H9 (cell line): ENCODE measurements at regions not wholly inside any gene's neighbourhood (a gene's known extent, or its start where the extent isn't known, plus 50 kb on each side); places are given as distances from the start of the nearest gene placed in this dataset.

ENCODE experiments used
- DNase-seq: peaks from one replicate; pipeline ENCODE4 v3.0.0-alpha.2; 2017
- H2AFZ ChIP-seq: one replicate; pipeline ENCODE4 v1.6.1; 2013; ENCODE audit warnings: mild to moderate bottlenecking, low read length, control low read depth, moderate library complexity
- H2AK5ac ChIP-seq: 2 replicates; pipeline ENCODE4 v1.6.1; 2013; ENCODE audit warnings: low read length, control low read depth, mixed read lengths; ENCODE audit not compliant: insufficient read length
- H2BK120ac ChIP-seq: one replicate; pipeline ENCODE4 v1.6.1; 2013; ENCODE audit warnings: low read depth, mild to moderate bottlenecking, low read length, control low read depth, inconsistent platforms; ENCODE audit not compliant: poor library complexity, severe bottlenecking
- H2BK12ac ChIP-seq: 2 replicates; pipeline ENCODE4 v1.6.1; 2013; ENCODE audit warnings: low read length, control low read depth, mixed read lengths, low read depth; ENCODE audit not compliant: insufficient read length
- H2BK15ac ChIP-seq: 2 replicates; pipeline ENCODE4 v1.6.1; 2013; ENCODE audit warnings: low read depth, low read length, control low read depth
- H2BK20ac ChIP-seq: one replicate; pipeline ENCODE4 v1.6.1; 2013; ENCODE audit warnings: low read depth, mild to moderate bottlenecking, low read length, control low read depth, inconsistent platforms; ENCODE audit not compliant: poor library complexity, severe bottlenecking
- H2BK5ac ChIP-seq: 2 replicates; pipeline ENCODE4 v1.6.1; 2013; ENCODE audit warnings: low read length, control low read depth, mixed read lengths; ENCODE audit not compliant: insufficient read length
- H3K14ac ChIP-seq: 2 replicates; pipeline ENCODE4 v1.6.1; 2013; ENCODE audit warnings: low read length, control low read depth; ENCODE audit not compliant: insufficient read depth
- H3K18ac ChIP-seq: 2 replicates; pipeline ENCODE4 v1.6.1; 2013; ENCODE audit warnings: low read depth, mild to moderate bottlenecking, mixed read lengths, low read length, control low read depth; ENCODE audit not compliant: insufficient read length
- H3K23ac ChIP-seq: 2 replicates; pipeline ENCODE4 v1.6.1; 2013; ENCODE audit warnings: low read length, control low read depth, mixed read lengths, low read depth; ENCODE audit not compliant: insufficient read length
- H3K23me2 ChIP-seq: 2 replicates; pipeline ENCODE4 v1.6.1; 2013; ENCODE audit warnings: low read depth, mild to moderate bottlenecking, mixed read lengths, low read length, control low read depth; ENCODE audit not compliant: insufficient read length, poor library complexity, severe bottlenecking
- H3K27ac ChIP-seq: 2 replicates; pipeline ENCODE4 v1.5.1; 2013; ENCODE audit warnings: low read length, control low read depth, mixed read lengths, low read depth; ENCODE audit not compliant: insufficient read length
- H3K27me3 ChIP-seq: 2 replicates; pipeline ENCODE4 v1.6.1; 2013; ENCODE audit warnings: low read length, control low read depth, inconsistent platforms; ENCODE audit not compliant: insufficient read depth
- H3K4ac ChIP-seq: 2 replicates; pipeline ENCODE4 v1.6.1; 2013; ENCODE audit warnings: low read depth, mild to moderate bottlenecking, control low read depth, inconsistent platforms, low read length, moderate library complexity
- H3K4me1 ChIP-seq: 2 replicates; pipeline ENCODE4 v1.6.1; 2013; ENCODE audit warnings: low read length, control low read depth, inconsistent platforms; ENCODE audit not compliant: insufficient read depth
- H3K4me2 ChIP-seq: 2 replicates; pipeline ENCODE4 v1.6.1; 2013; ENCODE audit warnings: low read length, control low read depth, mixed read lengths; ENCODE audit not compliant: insufficient read length, insufficient read depth
- H3K56ac ChIP-seq: 2 replicates; pipeline ENCODE4 v1.6.1; 2013; ENCODE audit warnings: low read depth, mild to moderate bottlenecking, mixed read lengths, low read length, control low read depth; ENCODE audit not compliant: insufficient read length
- H3K79me1 ChIP-seq: 2 replicates; pipeline ENCODE4 v1.6.1; 2013; ENCODE audit warnings: low read depth, mild to moderate bottlenecking, moderate library complexity, low read length, control low read depth, inconsistent platforms; ENCODE audit not compliant: insufficient read depth, poor library complexity, severe bottlenecking
- H3K79me2 ChIP-seq: 2 replicates; pipeline ENCODE4 v1.6.1; 2013; ENCODE audit warnings: low read length, control low read depth, inconsistent platforms; ENCODE audit not compliant: insufficient read depth
- H3K9ac ChIP-seq: 2 replicates; pipeline ENCODE4 v1.6.1; 2013; ENCODE audit warnings: low read length, control low read depth, mixed read lengths; ENCODE audit not compliant: insufficient read length; ENCODE audit errors: extremely low read depth
- H3K9me3 ChIP-seq: one replicate; pipeline ENCODE4 v1.6.1; 2013; ENCODE audit warnings: low read depth, low read length, inconsistent platforms; ENCODE audit not compliant: control insufficient read depth
- H3T11ph ChIP-seq: one replicate; pipeline ENCODE4 v1.6.1; 2013; ENCODE audit warnings: mild to moderate bottlenecking, low read length, control low read depth, inconsistent platforms
- H4K20me1 ChIP-seq: one replicate; pipeline ENCODE4 v1.6.1; 2013; ENCODE audit not compliant: control insufficient read depth, insufficient read length, insufficient read depth
- H4K5ac ChIP-seq: 2 replicates; pipeline ENCODE4 v1.6.1; 2013; ENCODE audit warnings: low read depth, mild to moderate bottlenecking, mixed read lengths, low read length, control low read depth; ENCODE audit not compliant: insufficient read length
- H4K8ac ChIP-seq: replicated peaks from 2 replicates; pipeline ENCODE4 v1.6.1; 2013; ENCODE audit warnings: low read length, control low read depth, mixed read lengths, low read depth; ENCODE audit not compliant: insufficient read length
- H4K91ac ChIP-seq: 2 replicates; pipeline ENCODE4 v1.6.1; 2013; ENCODE audit warnings: low read depth, mild to moderate bottlenecking, moderate library complexity, mixed read lengths, low read length, control low read depth; ENCODE audit not compliant: insufficient read length
- H3K27ac Mint-ChIP-seq, 3 experiments: 2 replicates in 2 of 3; 3 replicates in 1 of 3; pipeline ENCODE4 v1.8.0; 2020 to 2021; ENCODE audit warnings: mixed read lengths in 3 of 3, mild to moderate bottlenecking in 1 of 3, moderate library complexity in 1 of 3
- H3K27me3 Mint-ChIP-seq: 2 replicates; pipeline ENCODE4 v1.8.0; 2021; ENCODE audit warnings: low read depth, mild to moderate bottlenecking, moderate library complexity, mixed read lengths
- H3K36me3 Mint-ChIP-seq, 3 experiments: 2 replicates in 2 of 3; 3 replicates in 1 of 3; pipeline ENCODE4 v1.8.0; 2020 to 2021; ENCODE audit warnings: low read depth in 3 of 3, mixed read lengths in 3 of 3; ENCODE audit not compliant: insufficient read depth in 1 of 3
- H3K4me1 Mint-ChIP-seq, 2 experiments: 2 replicates each; pipeline ENCODE4 v1.8.0; 2020; ENCODE audit warnings: mixed read lengths in 2 of 2
- H3K4me3 Mint-ChIP-seq, 2 experiments: 2 replicates in 1 of 2; 3 replicates in 1 of 2; pipeline ENCODE4 v1.8.0; 2020 to 2021; ENCODE audit warnings: mild to moderate bottlenecking in 2 of 2, mixed read lengths in 2 of 2, moderate library complexity in 1 of 2
- H3K9me3 Mint-ChIP-seq, 2 experiments: 2 replicates in 1 of 2; 3 replicates in 1 of 2; pipeline ENCODE4 v1.8.0; 2020; ENCODE audit warnings: mild to moderate bottlenecking in 2 of 2, mixed read lengths in 2 of 2, moderate library complexity in 1 of 2
- WGBS: extraction: QIAGEN DNeasy Blood & Tissue Kit; methylation state at CpG from one replicate; pipeline ENCODE4 v1.1.7; 2013; ENCODE audit warnings: missing lambda C conversion rate, low lambda C conversion rate, mixed read lengths; ENCODE audit not compliant: insufficient read length; ENCODE audit errors: extremely low coverage; 5-methylcytosine and 5-hydroxymethylcytosine counted together
- TF ChIP-seq, protein P1 (sequence below): fragments of 200-600 bp; sonication (generic); conservative IDR thresholded peaks from 3 replicates; pipeline ENCODE4 v1.8.0; 2021; ENCODE audit warnings: antibody characterized with exemption, mild to moderate bottlenecking

DNA sequence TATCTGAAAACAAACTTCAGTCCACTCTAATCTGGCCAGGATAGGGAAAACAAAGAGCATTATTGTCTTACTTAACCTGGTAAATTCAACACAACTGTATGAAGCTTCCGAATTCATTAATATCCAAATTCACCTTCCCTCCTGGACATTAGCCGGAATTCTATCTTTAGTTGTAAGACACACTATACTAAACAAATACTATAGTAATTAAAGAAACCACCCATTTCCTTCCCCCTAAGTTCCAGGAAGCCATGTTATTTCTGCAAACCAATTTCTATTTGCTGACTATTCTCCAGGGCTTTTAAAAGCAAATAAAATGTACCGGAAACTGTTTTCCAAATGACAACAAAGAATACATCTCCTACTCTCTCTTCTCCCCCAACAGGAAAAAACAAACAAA is 122.7 kb upstream of the MDM1 start:
- no peak overlapping the region for H3K14ac ChIP-seq
- H3K4me1 ChIP-seq, result peaks cover 12% of the 10 kb centered on the region; the same call in 1 of the 2 replicates
- DNase-seq, result no peak
- no peak overlapping the region for H4K5ac ChIP-seq
- H2BK20ac ChIP-seq, result no peak overlapping the region
- H2BK15ac ChIP-seq, result no peak overlapping the region
- no peaks in the 10 kb centered on the region for H3K79me2 ChIP-seq
- no peaks in the 10 kb centered on the region for H3K79me1 ChIP-seq
- no peak overlapping the region for H3T11ph ChIP-seq
- H2BK120ac ChIP-seq, result no peak overlapping the region
- no peak overlapping the region for H3K4me2 ChIP-seq
- H2AFZ ChIP-seq, result no peak overlapping the region
- no peaks in the 10 kb centered on the region for H4K20me1 ChIP-seq
- no peak overlapping the region for H3K4ac ChIP-seq
- no peak overlapping the region for H3K18ac ChIP-seq
- TF ChIP-seq, protein P1, sequence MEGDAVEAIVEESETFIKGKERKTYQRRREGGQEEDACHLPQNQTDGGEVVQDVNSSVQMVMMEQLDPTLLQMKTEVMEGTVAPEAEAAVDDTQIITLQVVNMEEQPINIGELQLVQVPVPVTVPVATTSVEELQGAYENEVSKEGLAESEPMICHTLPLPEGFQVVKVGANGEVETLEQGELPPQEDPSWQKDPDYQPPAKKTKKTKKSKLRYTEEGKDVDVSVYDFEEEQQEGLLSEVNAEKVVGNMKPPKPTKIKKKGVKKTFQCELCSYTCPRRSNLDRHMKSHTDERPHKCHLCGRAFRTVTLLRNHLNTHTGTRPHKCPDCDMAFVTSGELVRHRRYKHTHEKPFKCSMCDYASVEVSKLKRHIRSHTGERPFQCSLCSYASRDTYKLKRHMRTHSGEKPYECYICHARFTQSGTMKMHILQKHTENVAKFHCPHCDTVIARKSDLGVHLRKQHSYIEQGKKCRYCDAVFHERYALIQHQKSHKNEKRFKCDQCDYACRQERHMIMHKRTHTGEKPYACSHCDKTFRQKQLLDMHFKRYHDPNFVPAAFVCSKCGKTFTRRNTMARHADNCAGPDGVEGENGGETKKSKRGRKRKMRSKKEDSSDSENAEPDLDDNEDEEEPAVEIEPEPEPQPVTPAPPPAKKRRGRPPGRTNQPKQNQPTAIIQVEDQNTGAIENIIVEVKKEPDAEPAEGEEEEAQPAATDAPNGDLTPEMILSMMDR, result no peak
- peaks cover 0 to 2% of the 10 kb centered on the region in 2 experiments; a peak in 1 of 5 replicates for H3K9me3 Mint-ChIP-seq
- H3K9ac ChIP-seq, result no peak overlapping the region
- H3K27me3 ChIP-seq, result no peaks in the 10 kb centered on the region
- no peak overlapping the region for H3K4me3 Mint-ChIP-seq
- H2AK5ac ChIP-seq, result no peak overlapping the region
- H3K4me1 Mint-ChIP-seq, result peaks cover 19 to 32% of the 10 kb centered on the region in 2 experiments
- H3K56ac ChIP-seq, result no peak overlapping the region
- no peaks in the 10 kb centered on the region for H3K9me3 ChIP-seq
- no peak overlapping the region for H2BK5ac ChIP-seq
- no peaks in the 10 kb centered on the region for H3K23me2 ChIP-seq
- no peak overlapping the region for H3K23ac ChIP-seq
- H4K91ac ChIP-seq, result no peak overlapping the region
- no peak overlapping the region for H3K27ac Mint-ChIP-seq
- H2BK12ac ChIP-seq, result no peak overlapping the region
- peaks cover 0 to 4% (median 1%) of the 10 kb centered on the region in 3 experiments; a peak in 1 of 7 replicates for H3K36me3 Mint-ChIP-seq
- H3K27me3 Mint-ChIP-seq, result no peaks in the 10 kb centered on the region
- no peak overlapping the region for H4K8ac ChIP-seq
- WGBS, result no CpG with 5 or more reads among the region's 3 CpGs
- no peak overlapping the region for H3K27ac ChIP-seq
